HEK293 (cell line): ENCODE measurements at regions not wholly inside any gene's neighbourhood (a gene's known extent, or its start where the extent isn't known, plus 50 kb on each side); places are given as distances from the start of the nearest gene placed in this dataset.

Experiments
- ZNF174 ChIP-seq: fragments of 450-650 bp; formaldehyde crosslinking; IDR thresholded peaks from 2 replicates; pipeline ENCODE4 v1.5.0; 2017; ENCODE audit warnings: missing biosample characterization, mild to moderate bottlenecking, missing genetic modification characterization
- TF ChIP-seq, protein P1 (sequence below): fragments of 450-650 bp; formaldehyde crosslinking; IDR thresholded peaks from 2 replicates; pipeline ENCODE4 v1.5.1; 2016; ENCODE audit warnings: missing biosample characterization, missing genetic modification characterization

- TF ChIP-seq, protein P1, sequence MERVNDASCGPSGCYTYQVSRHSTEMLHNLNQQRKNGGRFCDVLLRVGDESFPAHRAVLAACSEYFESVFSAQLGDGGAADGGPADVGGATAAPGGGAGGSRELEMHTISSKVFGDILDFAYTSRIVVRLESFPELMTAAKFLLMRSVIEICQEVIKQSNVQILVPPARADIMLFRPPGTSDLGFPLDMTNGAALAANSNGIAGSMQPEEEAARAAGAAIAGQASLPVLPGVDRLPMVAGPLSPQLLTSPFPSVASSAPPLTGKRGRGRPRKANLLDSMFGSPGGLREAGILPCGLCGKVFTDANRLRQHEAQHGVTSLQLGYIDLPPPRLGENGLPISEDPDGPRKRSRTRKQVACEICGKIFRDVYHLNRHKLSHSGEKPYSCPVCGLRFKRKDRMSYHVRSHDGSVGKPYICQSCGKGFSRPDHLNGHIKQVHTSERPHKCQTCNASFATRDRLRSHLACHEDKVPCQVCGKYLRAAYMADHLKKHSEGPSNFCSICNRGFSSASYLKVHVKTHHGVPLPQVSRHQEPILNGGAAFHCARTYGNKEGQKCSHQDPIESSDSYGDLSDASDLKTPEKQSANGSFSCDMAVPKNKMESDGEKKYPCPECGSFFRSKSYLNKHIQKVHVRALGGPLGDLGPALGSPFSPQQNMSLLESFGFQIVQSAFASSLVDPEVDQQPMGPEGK (tag by site-specific recombination): no peak
- TF ChIP-seq ZNF174: no peak
These were observed 62.0 kb downstream of the FZD4 start for GRCh38 chr11:86893235-86893634.
